ENCODE measurements at regions not wholly inside any gene's neighbourhood (a gene's known extent, or its start where the extent isn't known, plus 50 kb on each side); places are given as distances from the start of the nearest gene placed in this dataset.

DNA sequence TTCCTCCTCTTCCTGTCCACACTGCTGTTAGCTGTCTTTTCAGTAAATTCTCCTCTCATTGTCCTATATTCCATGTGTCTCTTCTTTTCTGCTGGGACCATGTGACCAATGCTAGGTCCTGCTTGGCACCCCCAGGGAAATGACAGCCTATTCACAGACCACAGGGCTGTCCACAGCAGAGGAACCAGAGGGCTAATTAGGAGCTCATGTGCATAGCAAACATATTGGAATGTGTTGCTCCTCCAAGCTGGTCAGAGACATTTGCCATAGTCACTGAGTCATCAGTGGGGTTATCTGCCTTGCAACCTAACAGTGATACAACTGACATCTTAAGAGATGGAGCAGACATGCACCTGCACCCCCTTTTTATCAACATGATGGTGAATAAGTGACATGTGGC, 67.9 kb upstream of the PUDP start:
- no peak for DNase-seq

DNA sequence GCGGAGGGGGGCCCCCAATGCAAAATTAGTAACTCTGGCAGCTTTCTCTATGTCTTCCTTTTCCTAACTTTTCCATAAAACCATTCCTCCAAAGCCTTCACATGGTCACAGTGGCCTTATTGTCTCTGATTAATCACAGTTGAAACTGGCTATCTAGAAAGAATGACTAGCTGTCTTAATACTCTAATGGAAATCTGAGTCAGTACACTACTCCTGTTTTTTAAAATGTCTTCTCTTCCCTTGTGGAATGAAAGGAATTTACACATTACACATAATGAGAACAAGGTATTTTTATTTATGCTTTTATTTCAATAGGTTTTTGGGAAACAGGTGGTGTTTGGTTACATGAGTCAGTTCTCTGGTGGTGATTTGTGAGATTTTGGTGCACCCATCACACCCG, 66.3 kb upstream of the PUDP start:
- no peak for DNase-seq

DNA sequence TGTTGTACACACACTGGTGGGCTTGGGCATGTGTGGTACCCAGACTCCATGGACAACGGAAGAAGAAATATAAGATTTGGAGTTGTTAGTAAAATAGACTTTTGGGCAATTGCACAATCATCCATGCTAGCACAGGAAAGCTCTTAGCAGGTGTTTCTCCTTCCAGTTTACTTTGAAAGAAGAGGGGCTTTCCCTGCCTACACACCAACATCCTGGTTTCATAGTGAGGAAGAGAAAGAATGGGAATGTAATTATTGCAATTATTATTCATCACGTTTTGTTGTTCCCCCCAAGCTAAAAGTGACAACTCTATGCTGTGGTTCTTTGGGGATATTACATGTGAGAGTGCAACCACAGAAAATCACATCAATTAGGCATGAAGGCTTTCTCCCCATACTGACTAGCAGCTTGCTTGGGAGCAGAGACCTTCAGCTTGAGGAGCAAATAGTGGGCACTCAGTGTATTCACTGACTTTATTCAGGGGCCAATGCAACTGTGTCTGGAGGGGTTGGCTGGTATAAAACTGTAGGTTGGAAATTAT, 57.2 kb upstream of the PUDP start:
- no peak for DNase-seq

DNA sequence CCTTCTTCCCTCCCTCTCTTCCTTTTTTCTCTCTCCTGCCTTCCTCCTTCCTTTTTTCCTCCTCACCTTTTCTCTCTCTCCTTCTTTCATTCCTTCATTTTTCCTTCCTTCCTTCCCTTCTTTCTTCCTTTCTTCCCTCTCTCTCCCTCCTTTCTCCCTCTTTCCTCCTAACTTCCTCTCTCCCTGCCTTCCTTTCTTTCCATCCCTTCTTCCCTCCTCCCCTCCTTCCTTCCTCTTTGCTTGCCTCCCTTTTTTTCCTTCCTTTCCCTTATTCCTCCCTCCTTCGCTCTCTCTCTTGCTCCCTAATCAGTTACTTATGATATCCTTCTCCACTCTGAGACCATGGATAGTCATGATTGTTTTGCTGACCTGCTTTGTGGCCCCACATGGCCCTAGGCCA, 56.7 kb upstream of the PUDP start:
- no peak for DNase-seq

DNA sequence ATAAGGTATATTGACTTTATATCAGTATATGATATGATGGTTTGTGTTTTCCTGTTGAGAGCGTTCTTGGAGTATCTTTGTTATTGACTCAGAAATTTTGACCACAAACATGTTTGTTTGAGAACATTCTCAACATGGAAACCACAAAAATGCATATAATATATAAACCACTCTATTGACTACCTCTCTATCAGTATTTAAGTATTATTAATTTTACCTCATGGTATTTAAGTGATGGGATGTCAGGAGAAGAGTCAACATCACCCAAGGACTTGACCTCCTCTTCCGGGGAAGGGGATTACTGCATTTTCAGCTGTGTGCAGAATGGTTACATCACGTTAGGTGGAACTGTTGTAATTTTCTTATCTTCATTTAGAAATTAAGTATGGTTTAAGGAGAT, 54.3 kb upstream of the PUDP start:
- DNase-seq = no peak

DNA sequence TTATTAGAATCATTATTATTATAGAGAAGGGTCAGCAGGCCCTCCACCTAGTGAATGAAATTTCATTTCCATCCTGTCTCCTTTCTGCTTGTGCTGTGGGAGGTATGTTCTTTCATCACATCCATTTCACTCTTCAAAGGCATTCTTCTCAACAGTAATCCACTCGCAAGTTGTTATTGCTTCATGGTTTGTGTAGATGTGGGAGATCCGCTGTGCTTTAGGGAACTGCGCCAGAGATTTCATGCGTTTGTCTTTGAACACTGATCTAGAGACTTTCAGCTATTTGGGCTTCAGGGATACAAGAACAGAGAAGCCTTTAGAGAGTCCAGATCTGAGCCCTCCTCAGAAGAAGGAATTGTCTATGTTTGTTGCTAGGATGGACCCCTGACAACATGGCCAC, 53.5 kb upstream of the PUDP start:
- DNase-seq = no peak

DNA sequence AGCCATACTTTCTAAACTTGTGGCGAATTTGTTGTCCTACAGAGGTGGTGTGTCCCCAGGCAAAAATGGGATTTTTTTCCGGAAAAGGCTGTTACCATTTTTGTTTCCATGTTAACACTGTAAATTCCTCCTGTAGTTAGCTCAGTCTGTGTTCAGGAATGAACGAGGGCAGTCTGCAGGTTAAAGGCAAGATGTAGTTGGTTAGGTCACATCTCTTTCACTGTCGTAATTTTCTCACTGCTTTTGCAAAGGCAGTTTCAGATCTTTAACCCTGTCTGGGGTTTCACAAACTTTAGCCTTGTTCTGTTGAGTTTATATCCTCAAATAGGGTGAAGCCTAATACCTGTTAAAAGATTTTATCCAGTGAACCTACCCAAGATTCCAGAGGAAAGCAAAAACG, 50.5 kb upstream of the PUDP start:
- DNase-seq = no peak

All from DMS79 treated with DMSO at 0.1 percent for 48 hours (cell line).